Stromal cell of bone marrow (primary cell): ENCODE measurements at regions not wholly inside any gene's neighbourhood (a gene's known extent, or its start where the extent isn't known, plus 50 kb on each side); places are given as distances from the start of the nearest gene placed in this dataset.
A peak's percentile ranks its signal among the peaks of the same experiment; 100 is the strongest.
"Not testable (repeated sequence)": the region's sequence is repeated elsewhere in the genome, so short reads cannot be mapped to it uniquely, and the experiment has no call there.

Experiments used
- DNase-seq: peaks from one replicate; pipeline ENCODE4 v3.0.0-alpha.2; 2012; ENCODE audit warnings: low read depth

DNA sequence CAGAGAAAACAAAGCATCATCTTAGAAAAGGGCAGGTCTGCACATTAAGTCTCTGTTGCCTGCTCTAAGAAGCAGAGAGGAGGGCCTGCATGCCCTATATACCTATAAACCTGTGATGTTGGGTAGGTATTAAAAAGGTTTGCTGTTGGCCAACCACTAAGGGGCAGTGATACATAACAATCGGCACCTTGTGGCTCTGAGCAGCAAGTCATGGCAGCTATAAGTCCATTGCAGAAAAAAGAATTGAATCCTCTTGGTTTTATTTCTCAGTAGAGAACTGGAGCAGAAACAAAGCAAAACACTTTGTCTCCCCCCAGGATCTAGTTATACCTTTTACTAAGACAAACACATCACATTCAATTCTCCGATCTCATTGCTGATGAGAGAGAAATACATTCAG lies 1364.4 kb downstream of the STIM2 start:
- peak; percentile 17 for DNase-seq

DNA sequence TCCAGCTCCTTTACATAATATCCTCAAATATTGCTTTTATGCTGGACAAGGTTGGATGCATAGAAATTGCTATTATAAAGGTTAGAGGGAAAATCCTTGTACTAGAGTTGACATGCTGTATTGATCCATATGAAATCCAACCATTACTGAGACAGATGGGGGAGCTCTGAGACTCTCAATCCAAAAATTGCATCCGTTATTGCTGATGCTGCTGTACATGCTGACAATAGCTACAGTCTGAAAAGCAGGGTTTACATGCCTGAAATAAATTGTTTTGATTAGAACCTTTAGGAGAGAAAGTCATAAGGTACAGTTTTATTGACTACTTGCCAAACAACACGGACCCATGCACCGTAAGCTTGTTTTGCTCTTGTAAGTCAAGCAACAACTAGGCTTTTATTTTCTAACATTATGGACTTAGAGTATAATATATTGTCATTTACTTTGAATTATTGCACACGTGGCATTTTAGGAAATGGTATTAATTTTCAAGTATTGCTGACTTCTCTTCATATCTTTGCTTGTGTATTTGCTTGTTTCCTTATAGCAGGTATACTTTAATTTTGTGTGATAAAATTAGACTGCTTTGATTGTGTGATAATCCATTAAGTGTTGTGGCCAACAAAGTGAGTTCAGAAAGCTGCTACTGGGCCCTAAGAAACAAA lies 1365.2 kb downstream of the STIM2 start:
- DNase-seq = no peak

GRCh38 chr4:28226962-28227361 lies 1366.3 kb downstream of the STIM2 start:
- DNase-seq = no peak

DNA sequence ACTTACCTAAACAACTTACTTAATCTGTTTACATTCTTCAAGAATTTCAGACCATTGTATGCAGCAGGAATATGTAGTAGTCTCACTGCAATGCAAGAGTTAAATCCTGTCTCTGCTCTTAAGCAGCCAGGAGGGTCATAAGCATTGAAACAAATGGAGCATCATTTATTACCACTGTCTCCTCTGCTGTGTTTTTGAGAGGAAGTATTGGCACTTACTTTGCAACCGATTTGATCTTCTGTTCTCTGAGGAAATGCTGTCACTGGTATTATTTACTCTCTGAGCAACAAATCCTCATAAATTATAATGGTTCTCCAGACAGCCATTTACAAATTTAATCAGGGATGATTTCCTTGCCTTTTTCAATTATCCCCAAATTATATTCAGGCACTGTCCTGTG lies 1367.1 kb downstream of the STIM2 start:
- no peak for DNase-seq

- DNase-seq = peak; percentile 38
Measured at GRCh38 chr4:28228561-28229491, 1368.2 kb downstream of the STIM2 start.

- no peak for DNase-seq
Measured at GRCh38 chr4:28232376-28232775, 1371.7 kb downstream of the STIM2 start.

GRCh38 chr4:28232951-28233350 lies 1372.3 kb downstream of the STIM2 start:
- DNase-seq = no peak

GRCh38 chr4:28233724-28234123 lies 1373.1 kb downstream of the STIM2 start:
- no peak for DNase-seq

DNA sequence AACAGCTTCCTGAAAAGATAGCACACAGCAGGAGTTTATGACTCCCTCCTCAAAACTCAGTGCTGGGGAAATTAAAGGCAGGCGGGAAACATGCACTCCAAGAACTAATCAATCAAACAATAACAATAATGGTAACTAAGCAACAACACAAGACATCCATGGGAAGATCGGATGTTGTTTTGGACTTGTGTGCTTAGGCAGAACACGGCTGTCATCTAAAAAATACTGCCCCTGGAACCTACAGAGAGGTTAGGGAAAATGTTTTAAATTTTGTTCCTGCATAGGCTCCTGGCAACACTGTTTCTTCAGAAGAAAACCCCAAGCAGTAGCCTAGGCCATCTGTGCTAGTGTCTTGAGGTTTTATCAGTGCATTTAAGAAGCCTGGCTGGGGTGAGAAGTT lies 1378.2 kb downstream of the STIM2 start:
- DNase-seq = no peak

GRCh38 chr4:28241021-28241420 lies 1380.4 kb downstream of the STIM2 start:
- no peak for DNase-seq

- DNase-seq = no peak
Measured at GRCh38 chr4:28247805-28248204, 1387.2 kb downstream of the STIM2 start.

- no peak for DNase-seq
Measured at GRCh38 chr4:28248269-28248668, 1387.6 kb downstream of the STIM2 start.

GRCh38 chr4:28250646-28251045 lies 1390.0 kb downstream of the STIM2 start:
- DNase-seq = no peak

GRCh38 chr4:28251831-28252230 lies 1391.2 kb downstream of the STIM2 start:
- no peak for DNase-seq

DNA sequence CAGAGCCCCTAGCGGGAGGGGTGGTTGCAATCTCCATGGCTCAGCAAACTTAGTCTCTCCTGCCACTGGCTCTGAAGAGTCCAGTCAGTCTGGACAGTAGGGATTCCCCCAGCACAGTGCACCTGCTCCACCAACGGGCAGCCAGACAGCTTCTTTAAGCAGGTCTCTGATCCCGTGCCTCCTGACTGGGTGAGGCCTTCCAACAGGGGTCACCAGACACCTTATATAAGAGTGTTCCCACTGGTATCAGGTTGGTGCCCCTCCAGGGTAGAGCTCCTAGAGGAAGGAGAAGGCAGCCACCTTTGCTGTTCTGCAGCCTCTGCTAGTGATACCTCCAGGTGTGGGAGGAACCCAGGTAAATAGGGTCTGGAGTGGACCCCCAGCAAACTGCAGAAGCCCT lies 1393.4 kb downstream of the STIM2 start:
- no peak for DNase-seq

- DNase-seq = no peak
Measured at GRCh38 chr4:28256295-28256694, 1395.7 kb downstream of the STIM2 start.

GRCh38 chr4:28259951-28260350 lies 1399.3 kb downstream of the STIM2 start:
- no peak for DNase-seq

GRCh38 chr4:28267166-28267565 lies 1406.5 kb downstream of the STIM2 start:
- DNase-seq = no peak

GRCh38 chr4:28269426-28269825 lies 1408.8 kb downstream of the STIM2 start:
- no peak for DNase-seq

DNA sequence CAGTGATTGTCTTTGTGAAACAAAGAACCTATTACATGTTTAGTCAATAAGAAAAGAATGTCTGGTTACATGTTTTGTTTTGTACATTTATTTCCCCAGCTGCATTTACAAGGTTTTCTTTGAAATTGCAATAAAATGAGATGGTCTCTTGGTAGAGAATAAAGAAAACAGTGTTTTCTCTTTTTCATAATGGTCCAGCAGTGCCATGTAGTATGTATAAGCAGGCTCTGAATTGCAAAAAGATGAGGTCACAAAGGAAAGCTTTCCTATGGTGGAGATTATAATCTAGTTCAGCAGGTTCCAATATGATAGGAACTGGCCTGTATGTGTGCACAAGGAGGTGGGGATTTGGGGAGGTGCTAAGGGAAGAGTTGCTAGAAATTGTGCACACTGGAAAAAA lies 1417.3 kb downstream of the STIM2 start:
- no peak for DNase-seq

- no peak for DNase-seq
Measured at GRCh38 chr4:28278676-28279075, 1418.0 kb downstream of the STIM2 start.

DNA sequence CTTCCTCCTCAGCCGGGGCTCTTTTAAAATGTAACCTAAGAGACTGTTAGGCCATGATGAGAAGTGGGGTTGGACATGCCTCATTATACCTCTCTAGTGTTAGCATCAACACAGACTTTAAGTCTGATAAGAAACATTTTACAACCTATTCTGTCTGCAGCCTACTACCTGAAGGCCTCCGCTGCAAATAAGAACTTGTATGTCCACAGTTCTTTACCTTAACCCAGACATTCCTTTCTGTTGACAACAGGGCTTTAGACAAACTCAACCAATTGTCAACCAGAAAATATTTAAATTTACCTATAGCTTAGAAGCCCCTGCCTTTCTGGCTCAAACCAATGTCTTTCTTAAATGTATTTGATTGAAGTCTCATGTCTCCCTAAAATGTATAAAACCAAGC lies 1418.6 kb downstream of the STIM2 start:
- DNase-seq = no peak

DNA sequence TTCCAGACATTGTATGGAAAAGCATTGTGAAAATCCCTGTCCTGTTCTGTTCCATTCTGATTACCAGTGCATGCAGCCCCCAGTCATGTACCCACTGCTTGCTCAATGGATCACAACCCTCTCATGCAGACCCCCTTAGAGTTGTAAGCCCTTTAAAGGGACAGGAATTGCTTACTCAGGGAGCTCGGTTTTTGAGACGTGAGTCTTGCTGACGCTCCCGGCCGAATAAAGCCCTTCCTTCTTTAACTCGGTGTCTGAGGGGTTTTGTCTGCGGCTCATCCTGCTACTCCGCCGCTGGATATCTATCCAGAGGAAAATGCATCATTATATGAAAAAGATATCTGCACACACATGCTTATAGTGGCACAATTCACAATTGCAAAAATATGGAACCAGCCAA lies 1425.6 kb downstream of the STIM2 start:
- not testable (repeated sequence) for DNase-seq
